Heart right ventricle (tissue), 16 donors: ENCODE measurements at regions not wholly inside any gene's neighbourhood (a gene's known extent, or its start where the extent isn't known, plus 50 kb on each side); places are given as distances from the start of the nearest gene placed in this dataset.

ENCODE experiments used
- ATAC-seq, 8 donors: fragments of 200-7000 bp; cut with Tn5 transposase; one replicate each; pipeline ENCODE4 v1.9.1; 2020; ENCODE audit warnings: mild to moderate bottlenecking in 8 of 8, moderate library complexity in 8 of 8, moderate number of reproducible peaks in 1 of 8
- DNase-seq, 2 donors: peaks; one replicate each; pipeline ENCODE4 v3.0.0-alpha.2; 2020
- H3K27ac ChIP-seq, 10 donors: fragments of 200-600 bp; sonication (generic) in 2 of 10; one replicate each; pipeline versions ENCODE4 v1.5.0 to v1.8.0; 2020 to 2022; ENCODE audit warnings: mild to moderate bottlenecking in 3 of 10
- H3K27me3 ChIP-seq, 7 donors: fragments of 200-600 bp; one replicate each; pipeline ENCODE4 v1.8.0; 2021 to 2022; ENCODE audit warnings: mild to moderate bottlenecking in 2 of 7
- H3K36me3 ChIP-seq, 9 donors: fragments of 200-600 bp; sonication (generic) in 1 of 9; one replicate each; pipeline versions ENCODE4 v1.5.0 to v1.8.0; 2020 to 2022; ENCODE audit warnings: mild to moderate bottlenecking in 2 of 9
- H3K4me1 ChIP-seq, 9 donors: fragments of 200-600 bp; sonication (generic) in 1 of 9; one replicate each; pipeline versions ENCODE4 v1.5.0 to v1.8.0; 2020 to 2022; ENCODE audit warnings: mild to moderate bottlenecking in 4 of 9
- H3K4me3 ChIP-seq, 10 donors: fragments of 200-600 bp; sonication (generic) in 2 of 10; one replicate each; pipeline versions ENCODE4 v1.5.0 to v1.8.0; 2020 to 2022; ENCODE audit warnings: mild to moderate bottlenecking in 7 of 10, moderate library complexity in 2 of 10
- H3K9me3 ChIP-seq, 11 donors: fragments of 200-600 bp in 10 of 11; sonication (generic) in 2 of 11; one replicate each; pipeline versions ENCODE4 v1.5.0 to v1.8.0; 2013 to 2022; ENCODE audit warnings: mild to moderate bottlenecking in 2 of 11, control low read depth in 1 of 11, moderate library complexity in 1 of 11
- CTCF ChIP-seq, 9 donors: fragments of 200-600 bp; sonication (generic) in 2 of 9; IDR thresholded peaks; one replicate each; pipeline versions ENCODE4 v1.5.0 to v1.8.0; 2021 to 2022; ENCODE audit warnings: antibody characterized with exemption in 9 of 9, mild to moderate bottlenecking in 5 of 9, moderate library complexity in 1 of 9
- WGBS, 2 donors: extraction: QIAGEN DNeasy Blood & Tissue Kit; methylation state at CpG; one replicate each; pipeline ENCODE4 v1.1.7; 2013; ENCODE audit warnings: inconsistent platforms in 1 of 2; 5-methylcytosine and 5-hydroxymethylcytosine counted together
- intact Hi-C, 10 donors: fragments of 100-400 bp; cut with DNase I; formaldehyde crosslinking; loops; one replicate each; pipeline versions ENCODE4 v1.11.1 to v1.14.2; 2022
- donor health status: Arrhythmogenic right ventricular cardiomyopathy.
- donor health status: ischemic (EF 13 %, LVEDD 7.1; RV severe dilation, severe dysfunction).
- donor health status: healthy with polysubstance abuse.
- donor health status: DM: no; HTN: yes; CAD: no.
- donor health status: DM: no; HTN: no; CAD: no.
- donor health status: ischemic (EF 25% LVEDD 6.9; RV normal size, moderate dysfunction).
- donor health status: ischemic (EF 25% LVEDD 5.7; RV mildly dilated, moderate dysfunction).
- donor health status: healthy.
- donor health status: DM: yes; HTN: yes; CAD: no.
- donor health status: Ischemic cardiomyopathy.
- donor health status: ischemic (EF 35%, LVEDD 5.7; RV mildly dilated, moderate dysfunction).
- donor health status: nonischemic (EF 11% LVEDD 7.7; RV severe dilation, severe dysfunction).
- donor health status: DM: yes; HTN: yes; CAD: no.
- donor health status: PGD.
- donor health status: ischemic (EF 29% LVEDD 5.4; RV normal size, mild dysfunction).
- donor health status: nonischemic (EF 23%, LVEDD 6.1; RV moderate dilation, normal function).

GRCh38 chr5:143550986-143551630 is 147.6 kb upstream of the NR3C1 start:
- Histone ChIP-seq H3K9me3 (peaks cover 0 to 11% (median 0%) of the 10 kb centered on the region in 11 donors), H3K36me3 (no peaks in the 10 kb centered on the region), H3K27me3 (no peaks in the 10 kb centered on the region), H3K27ac (no peak overlapping the region), H3K4me1 (peaks cover 0 to 17% (median 3%) of the 10 kb centered on the region in 9 donors), H3K4me3 (no peak overlapping the region)
- no peak for ATAC-seq
- no peak for TF ChIP-seq CTCF (IDR thresholded peaks at IDR 0.05)
- DNase-seq = no peak
- intact Hi-C loops = no loop called here
- WGBS, 2 donors = 96 to 97% methylated on average over 2 of the region's 2 CpGs

DNA sequence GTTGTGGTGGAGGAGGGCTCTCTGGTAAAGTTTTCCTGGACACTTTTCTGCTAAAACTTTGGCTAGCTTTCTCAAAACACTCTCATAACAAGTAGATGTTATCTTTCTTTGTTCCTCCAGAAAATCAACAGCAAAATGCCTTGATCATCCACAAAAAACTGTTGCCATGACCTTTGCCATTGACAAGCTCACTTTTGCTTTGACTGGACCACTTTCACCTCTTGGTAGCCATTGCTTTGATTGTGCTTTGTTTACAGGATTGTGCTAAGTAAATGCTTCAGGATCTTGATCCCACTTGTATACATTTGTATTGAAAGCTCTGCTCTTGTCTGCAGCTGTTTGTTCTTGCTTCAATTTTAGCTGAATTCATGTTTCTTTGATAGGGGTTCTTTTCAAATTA is 143.9 kb upstream of the NR3C1 start:
- Histone ChIP-seq H3K27ac (no peak overlapping the region), H3K4me1 (peaks cover 0 to 22% (median 9%) of the 10 kb centered on the region in 9 donors), H3K4me3 (no peak overlapping the region), H3K9me3 (peaks cover 0 to 11% (median 0%) of the 10 kb centered on the region in 11 donors), H3K27me3 (no peaks in the 10 kb centered on the region), H3K36me3 (no peaks in the 10 kb centered on the region)
- no peak for TF ChIP-seq CTCF (IDR thresholded peaks at IDR 0.05)
- ATAC-seq (no peak), DNase-seq (no peak)
- intact Hi-C loops = no loop called here

GRCh38 chr5:143546394-143546793 is 142.9 kb upstream of the NR3C1 start:
- no peak for DNase-seq
- intact Hi-C loops = no loop called here

DNA sequence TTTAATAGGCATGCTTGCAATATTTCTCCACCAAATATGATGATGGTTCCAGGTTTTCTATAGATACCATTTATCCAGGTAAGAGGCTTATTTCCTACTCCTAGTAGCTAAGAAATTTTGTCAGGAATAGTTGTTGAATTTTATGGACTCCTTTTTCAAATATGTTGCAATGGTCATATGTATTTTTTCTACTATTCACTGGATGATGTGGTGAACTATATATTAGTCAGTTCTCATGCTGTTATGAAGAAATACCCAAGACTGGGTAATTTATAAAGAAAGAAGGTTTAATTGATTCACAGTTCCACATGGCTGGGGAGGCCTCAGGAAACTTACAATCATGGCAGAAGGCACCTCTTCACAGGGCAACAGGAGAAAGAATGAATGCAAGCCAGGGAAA is 141.1 kb upstream of the NR3C1 start:
- no peaks in the 10 kb centered on the region for H3K36me3 ChIP-seq
- H3K4me3 ChIP-seq = no peak overlapping the region
- H3K27ac ChIP-seq = peak overlapping the region in 1 of 10 donors; percentile 32
- peaks cover 0 to 20% (median 9%) of the 10 kb centered on the region in 9 donors for H3K4me1 ChIP-seq
- no peak for TF ChIP-seq CTCF (IDR thresholded peaks at IDR 0.05)
- intact Hi-C loops = no loop called here
- no peak for ATAC-seq
- H3K9me3 ChIP-seq = peaks cover 0 to 14% (median under 1%) of the 10 kb centered on the region in 11 donors
- H3K27me3 ChIP-seq = no peaks in the 10 kb centered on the region
- no peak for DNase-seq

More at GRCh38 chr5:143546394-143546793, 142.9 kb upstream of the NR3C1 start:
- TF ChIP-seq CTCF (IDR thresholded peaks at IDR 0.05) = no peak
- Histone ChIP-seq H3K36me3 (no peaks in the 10 kb centered on the region), H3K27ac (no peak overlapping the region), H3K4me1 (peaks cover 0 to 20% (median 9%) of the 10 kb centered on the region in 9 donors), H3K4me3 (no peak overlapping the region), H3K9me3 (peaks cover 0 to 11% (median 0%) of the 10 kb centered on the region in 11 donors), H3K27me3 (no peaks in the 10 kb centered on the region)
- ATAC-seq = no peak
